GM23248 (cell line): ENCODE measurements at regions not wholly inside any gene's neighbourhood (a gene's known extent, or its start where the extent isn't known, plus 50 kb on each side); places are given as distances from the start of the nearest gene placed in this dataset.

Experiments
- EZH2 ChIP-seq: fragments of 200-600 bp; sonication (generic); IDR thresholded peaks from 2 replicates; pipeline ENCODE4 v1.6.1; 2018; ENCODE audit warnings: antibody characterized with exemption, mild to moderate bottlenecking; ENCODE audit not compliant: insufficient read depth, poor library complexity, severe bottlenecking
- EZH2phosphoT487 ChIP-seq: fragments of 200-600 bp; sonication (generic); IDR thresholded peaks from 2 replicates; pipeline ENCODE4 v1.6.1; 2018; ENCODE audit warnings: antibody characterized with exemption, moderate library complexity, mild to moderate bottlenecking, low read depth; ENCODE audit not compliant: insufficient read depth

GRCh38 chr2:217097346-217097745 is 237.5 kb upstream of the TNP1 start:
- TF ChIP-seq EZH2 (no peak), EZH2phosphoT487 (no peak)
